ENCODE measurements at regions not wholly inside any gene's neighbourhood (a gene's known extent, or its start where the extent isn't known, plus 50 kb on each side); places are given as distances from the start of the nearest gene placed in this dataset.

DNA sequence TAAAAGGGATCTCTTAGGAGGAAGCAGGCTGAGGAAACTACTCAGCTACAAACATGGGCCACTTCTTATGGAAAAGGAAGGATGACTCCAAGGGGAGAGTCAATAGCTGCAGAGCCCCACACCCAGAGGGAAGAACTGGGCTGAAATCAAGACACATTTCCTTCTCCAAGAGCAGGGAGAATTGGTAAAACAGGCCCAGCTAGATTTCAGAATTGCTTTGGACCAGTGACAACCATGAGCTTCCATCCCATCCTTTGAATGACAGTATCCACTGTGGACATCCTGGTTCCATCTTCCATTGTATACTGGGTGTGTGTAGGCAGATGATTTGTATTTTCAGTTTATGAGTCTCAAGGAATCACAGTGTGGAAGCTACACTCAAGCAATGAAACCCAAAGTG lies 267.5 kb downstream of the IRF8 start:
- DNase-seq = no peak

DNA sequence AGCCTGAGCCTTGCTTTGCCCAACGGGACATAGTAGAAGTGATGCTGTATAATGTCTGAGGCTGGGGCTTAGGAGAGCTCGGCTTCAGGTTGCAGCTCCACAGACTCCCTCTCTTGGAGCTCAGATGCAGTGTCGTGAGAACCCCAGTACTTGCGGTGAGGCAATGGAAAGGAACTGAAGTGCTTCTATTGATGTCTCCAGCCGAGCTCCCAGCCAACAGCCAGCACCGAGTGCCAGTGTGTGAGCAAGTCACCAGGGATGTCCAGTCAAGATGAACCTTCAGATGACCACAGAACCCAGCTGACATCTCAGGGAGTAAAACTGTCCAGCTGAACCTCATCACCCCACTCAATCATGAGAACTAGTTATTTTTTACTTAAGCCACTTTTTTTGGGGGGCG lies 268.1 kb downstream of the IRF8 start:
- no peak for DNase-seq

GRCh38 chr16:86170720-86171119 lies 271.8 kb downstream of the IRF8 start:
- DNase-seq = no peak

GRCh38 chr16:86171329-86171728 lies 272.4 kb downstream of the IRF8 start:
- no peak for DNase-seq

DNA sequence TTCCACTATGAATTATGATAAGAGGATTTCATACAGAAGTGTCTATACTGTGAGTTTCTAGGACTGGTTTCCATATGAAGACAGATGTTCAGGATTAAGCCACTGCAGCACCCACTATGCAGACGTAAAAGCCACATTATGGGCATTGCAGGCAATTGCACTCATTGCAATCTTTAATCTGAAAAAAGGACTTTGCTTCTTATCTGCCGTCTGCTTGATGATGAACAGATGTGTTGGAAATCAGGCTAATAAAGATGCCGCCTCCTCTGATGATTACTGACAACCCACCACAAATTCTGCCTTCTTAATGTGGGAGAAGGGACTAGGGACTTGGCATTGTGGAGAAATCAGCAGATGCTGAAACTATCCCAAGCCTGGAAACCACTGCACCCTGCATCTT lies 276.9 kb downstream of the IRF8 start:
- DNase-seq = no peak

DNA sequence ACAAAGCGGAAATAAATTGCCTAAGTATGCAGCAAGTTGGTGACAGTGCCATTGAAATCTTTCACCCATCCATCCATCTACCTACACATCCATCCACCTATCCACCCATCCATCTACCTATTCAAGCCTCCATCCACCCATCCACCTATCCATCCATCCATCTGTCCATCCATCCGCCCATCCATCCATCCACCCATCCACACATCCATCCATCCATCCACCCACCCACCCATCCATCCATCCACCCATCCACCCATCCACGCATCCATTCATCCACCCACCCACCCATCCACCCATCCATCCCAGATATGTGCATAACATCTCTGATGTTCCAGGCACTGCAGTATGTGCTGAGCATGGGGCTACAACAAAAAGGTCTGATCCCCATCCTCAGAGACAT lies 277.5 kb downstream of the IRF8 start:
- DNase-seq = no peak

- no peak for DNase-seq
These were observed 281.3 kb downstream of the IRF8 start for GRCh38 chr16:86180244-86180643.

DNA sequence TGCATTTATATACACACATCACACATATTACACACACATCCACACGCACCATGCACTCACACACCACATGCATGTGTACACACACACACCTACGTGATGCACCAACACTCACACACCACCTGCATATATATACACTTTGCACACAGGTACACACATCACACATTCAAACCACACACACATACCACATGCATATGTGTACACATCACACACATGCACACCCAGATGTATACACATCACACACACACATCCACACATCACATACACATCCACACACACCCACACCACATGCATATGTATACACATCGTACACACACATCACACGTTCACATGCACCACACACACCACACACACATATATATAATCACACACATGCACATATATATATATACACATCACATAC lies 281.8 kb downstream of the IRF8 start:
- no peak for DNase-seq

DNA sequence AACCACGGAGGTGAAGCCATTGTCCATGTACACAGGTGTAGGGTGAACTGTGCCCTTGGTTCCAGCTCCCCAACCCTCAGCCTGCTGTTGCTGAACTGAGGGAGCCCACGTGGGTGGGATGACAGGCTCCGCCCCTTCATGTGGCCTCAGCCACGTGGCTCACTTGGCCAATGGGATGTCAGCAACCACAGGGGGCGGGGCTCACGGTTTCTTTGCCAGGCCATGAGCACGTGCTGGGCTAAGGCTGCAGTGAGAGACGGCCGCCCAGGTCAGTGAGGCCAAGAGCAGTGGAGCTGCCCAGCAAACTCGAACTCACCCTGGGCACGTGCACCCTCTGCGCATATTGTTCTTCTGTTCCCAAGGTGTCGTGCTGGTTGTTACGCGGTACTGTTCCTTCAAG lies 282.6 kb downstream of the IRF8 start:
- DNase-seq = no peak

GRCh38 chr16:86184185-86184584 lies 285.2 kb downstream of the IRF8 start:
- no peak for DNase-seq

GRCh38 chr16:86185089-86185488 lies 286.1 kb downstream of the IRF8 start:
- no peak for DNase-seq

DNA sequence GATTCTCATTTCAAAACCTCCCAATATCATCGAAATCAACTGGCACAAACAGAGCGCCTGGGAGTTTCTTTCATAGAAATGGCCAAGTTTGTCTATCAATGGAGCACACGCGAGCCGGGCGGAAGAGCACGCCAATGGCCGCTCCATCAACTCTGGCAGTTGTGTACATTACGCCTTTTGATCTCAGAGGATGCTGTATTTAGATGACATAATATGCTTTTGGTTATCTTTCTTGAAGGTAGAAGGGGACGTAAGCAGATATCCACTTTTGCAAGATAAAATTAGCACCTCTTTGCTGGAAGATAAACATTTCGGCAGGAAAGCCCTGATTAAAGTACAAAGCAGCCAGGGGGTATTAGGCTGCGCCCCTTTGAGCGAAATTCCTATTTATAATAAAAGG lies 287.4 kb downstream of the IRF8 start:
- DNase-seq = no peak

- DNase-seq = no peak
These were observed 291.0 kb downstream of the IRF8 start for GRCh38 chr16:86189934-86190333.

DNA sequence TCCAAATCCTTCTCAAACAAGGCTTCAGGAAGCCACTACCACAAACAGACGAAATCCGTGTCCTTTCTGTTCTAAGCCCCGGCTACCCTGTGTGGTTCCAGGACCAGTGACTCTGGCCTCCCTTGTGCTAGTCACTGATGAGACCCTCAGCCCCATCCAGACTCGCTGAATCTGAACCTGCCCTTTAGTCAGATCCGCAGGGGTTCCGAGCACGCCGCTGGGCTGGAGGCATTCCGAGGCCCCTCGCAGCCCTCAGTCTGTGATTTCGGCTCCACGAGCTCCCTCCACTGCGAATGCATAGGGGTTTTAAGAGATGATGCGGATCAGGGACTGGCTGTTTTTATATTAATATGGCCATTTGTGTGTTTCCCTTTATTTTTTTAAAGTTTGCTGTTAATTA lies 292.7 kb downstream of the IRF8 start:
- no peak for DNase-seq

DNA sequence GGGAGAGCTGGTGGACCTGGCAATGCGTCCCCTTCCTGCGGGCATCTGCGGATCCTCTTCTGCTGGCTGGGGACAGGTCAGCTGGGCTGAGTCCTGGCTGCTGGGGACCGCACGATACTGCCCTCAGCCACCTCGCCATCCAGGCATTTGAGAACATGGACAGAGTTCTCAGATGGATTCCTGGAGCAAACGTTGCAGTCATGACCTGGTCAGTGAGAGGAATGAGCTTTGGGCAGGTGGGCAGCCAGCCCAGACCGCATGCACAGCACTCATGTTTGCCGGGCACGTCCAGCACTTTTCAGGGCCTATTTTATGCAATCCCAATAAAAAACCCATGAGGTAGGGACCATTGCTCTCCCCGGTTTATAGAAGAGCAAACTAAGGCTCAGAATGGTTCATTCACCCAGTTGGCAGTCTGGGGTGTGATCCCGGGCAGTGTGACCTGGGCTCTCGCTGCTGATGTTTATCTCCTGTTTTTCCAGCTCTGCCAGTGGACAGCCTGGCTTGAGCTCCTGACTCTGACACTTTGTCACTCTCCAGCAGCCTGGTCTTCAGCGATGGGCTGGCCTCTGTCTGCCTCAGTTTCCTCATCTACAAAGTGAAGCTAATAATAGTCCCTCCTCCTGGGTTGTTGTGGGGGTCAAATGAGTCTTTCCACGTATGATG lies 294.7 kb downstream of the IRF8 start:
- DNase-seq = no peak

DNA sequence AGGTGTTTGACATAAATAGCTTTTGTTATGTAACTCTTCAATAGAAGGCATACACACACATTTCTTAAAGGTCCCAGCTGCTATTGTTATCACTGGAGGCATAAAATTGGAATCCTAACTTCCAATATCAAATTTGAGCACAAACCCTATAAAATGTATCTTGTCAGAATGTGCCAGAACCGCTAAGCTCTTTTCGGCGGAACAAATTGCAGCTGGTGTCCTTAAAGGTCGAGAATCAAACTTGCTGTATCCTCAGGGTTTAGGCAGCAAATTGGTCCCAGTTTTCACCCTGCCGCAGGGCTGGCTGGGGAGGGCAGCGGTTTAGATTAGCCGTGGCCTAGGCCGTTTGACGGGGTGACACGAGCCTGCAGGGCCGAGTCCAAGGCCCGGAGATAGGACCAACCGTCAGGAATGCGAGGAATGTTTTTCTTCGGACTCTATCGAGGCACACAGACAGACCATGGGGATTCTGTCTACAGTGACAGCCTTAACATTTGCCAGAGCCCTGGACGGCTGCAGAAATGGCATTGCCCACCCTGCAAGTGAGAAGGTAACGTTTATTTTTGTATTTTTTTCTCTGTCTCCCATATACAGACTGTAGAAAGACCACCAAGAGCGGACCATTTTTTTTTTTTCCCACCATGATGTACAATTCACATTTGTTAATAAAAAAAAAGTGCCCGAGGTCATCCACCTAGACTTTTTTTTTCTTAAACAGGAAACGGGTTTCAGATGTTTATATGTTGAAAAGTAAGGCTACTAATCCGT lies 297.1 kb downstream of the IRF8 start:
- no peak for DNase-seq

GRCh38 chr16:86196687-86197391 lies 297.9 kb downstream of the IRF8 start:
- no peak for DNase-seq

DNA sequence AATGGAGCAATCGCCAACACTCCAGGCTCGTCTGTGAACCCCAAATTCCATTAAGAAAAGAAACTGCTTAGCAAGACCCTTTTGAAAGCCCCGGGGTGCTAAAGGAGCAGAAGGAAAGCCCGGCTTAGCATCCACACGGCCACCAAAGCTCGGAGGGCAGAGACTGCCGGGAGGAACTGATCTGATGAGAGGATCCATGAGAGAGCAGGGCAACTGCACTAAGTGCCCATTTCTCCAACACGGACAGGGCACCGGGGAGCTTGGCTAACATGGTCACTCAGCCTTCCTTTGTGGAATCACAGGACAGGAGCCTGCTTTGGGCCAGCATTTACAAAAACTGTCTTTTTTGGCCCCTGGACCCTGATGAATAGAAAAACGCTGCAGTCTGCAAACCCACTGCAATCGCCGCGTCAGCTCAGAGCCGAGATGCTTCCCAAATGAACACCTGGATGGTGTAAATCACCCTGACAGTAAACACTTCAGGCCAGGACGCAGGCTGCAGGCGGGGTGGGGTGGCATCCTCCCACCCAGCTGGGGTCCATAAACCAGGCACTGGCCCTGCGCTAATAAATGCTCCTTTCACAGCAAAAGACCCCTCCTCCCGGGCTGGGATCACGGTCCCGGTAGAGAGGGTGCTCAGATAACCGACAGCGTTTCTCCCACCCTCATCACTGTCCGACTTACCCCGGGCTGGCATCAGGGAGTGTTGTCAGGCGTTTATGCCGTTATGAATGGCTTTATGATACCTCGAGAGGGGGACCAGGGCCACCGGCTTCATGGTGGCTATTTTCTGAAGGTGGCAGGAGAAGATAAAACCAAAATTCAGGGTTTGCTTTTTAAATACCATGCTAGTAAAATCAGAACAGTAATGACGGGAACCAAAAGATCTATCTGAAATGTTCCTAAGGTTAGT lies 299.5 kb downstream of the IRF8 start:
- DNase-seq = no peak

GRCh38 chr16:86199182-86199581 lies 300.2 kb downstream of the IRF8 start:
- no peak for DNase-seq

DNA sequence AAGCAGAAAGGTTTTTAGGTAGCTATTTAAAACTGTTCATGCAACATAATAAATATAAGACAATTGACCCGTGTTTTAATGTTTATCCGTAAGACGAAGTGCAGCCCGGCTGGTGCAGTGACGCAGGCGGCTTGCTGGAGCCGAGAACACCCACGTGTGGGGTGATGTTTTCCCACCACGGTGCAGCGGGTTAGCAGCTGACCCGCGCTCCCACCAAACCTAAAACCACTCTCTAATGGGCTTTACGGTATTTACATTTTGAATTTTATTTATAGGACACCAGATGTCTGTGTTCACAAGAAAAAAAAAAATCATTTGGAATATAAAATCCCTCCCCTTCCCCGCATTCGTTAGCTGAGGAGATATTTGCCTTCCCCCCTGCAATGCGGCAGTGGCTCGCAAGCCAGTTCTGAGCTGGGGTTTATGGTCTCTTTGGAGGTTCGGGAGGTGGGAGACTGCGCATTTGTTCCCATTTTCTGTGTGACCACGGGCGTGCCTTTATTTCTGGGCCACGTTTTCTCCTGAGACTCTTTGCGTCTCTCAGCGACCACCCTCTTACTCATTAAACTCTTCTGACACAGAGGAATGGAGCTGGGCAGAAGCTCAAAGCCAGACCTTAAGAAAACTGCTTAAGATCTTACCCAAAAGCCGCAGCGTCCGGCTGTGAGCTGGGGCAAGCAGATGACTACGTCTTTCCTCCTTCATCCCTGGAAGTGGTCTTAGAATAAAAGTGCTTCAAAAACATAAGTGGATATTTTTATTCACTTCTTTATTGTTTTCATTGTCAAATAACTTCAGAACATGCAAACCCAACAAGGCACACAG lies 301.1 kb downstream of the IRF8 start:
- DNase-seq = no peak

GRCh38 chr16:86200722-86201121 lies 301.8 kb downstream of the IRF8 start:
- no peak for DNase-seq

- DNase-seq = no peak
These were observed 302.8 kb downstream of the IRF8 start for GRCh38 chr16:86201746-86202145.
